CD14-positive monocyte (primary cell): ENCODE measurements at regions not wholly inside any gene's neighbourhood (a gene's known extent, or its start where the extent isn't known, plus 50 kb on each side); places are given as distances from the start of the nearest gene placed in this dataset.

Source experiments
- DNase-seq, 3 donors: peaks; one replicate each; pipeline ENCODE4 v3.0.0-alpha.2; 2011 to 2022
- H2AFZ ChIP-seq: 2 replicates; pipeline ENCODE4 v1.6.0; 2012; ENCODE audit warnings: mild to moderate bottlenecking, low read depth, low read length, inconsistent platforms; ENCODE audit not compliant: insufficient read depth, poor library complexity, severe bottlenecking
- H3K27ac ChIP-seq, 2 donors: 1 replicate in 1 of 2; 2 replicates in 1 of 2; pipeline ENCODE4 v1.5.1; 2012 to 2013; ENCODE audit warnings: low read length in 2 of 2, control low read depth in 1 of 2, inconsistent platforms in 1 of 2, low read depth in 1 of 2, mild to moderate bottlenecking in 1 of 2
- H3K27me3 ChIP-seq, 2 donors: one replicate each; pipeline versions ENCODE4 v1.6.0 to v1.6.1; 2011 to 2013; ENCODE audit warnings: low read length in 2 of 2; ENCODE audit not compliant: control insufficient read depth in 2 of 2, insufficient read depth in 2 of 2
- H3K36me3 ChIP-seq, 2 donors: replicated peaks in 1 of 2; 1 replicate in 1 of 2; 2 replicates in 1 of 2; pipeline versions ENCODE4 v1.5.1 to v1.6.1; 2012 to 2013; ENCODE audit warnings: low read length in 2 of 2, control low read depth in 1 of 2, inconsistent platforms in 1 of 2, mild to moderate bottlenecking in 1 of 2; ENCODE audit not compliant: insufficient read depth in 2 of 2, control insufficient read depth in 1 of 2
- H3K4me1 ChIP-seq, 2 donors: 1 replicate in 1 of 2; 2 replicates in 1 of 2; pipeline versions ENCODE4 v1.5.1 to v1.6.1; 2012 to 2013; ENCODE audit warnings: low read length in 2 of 2, control low read depth in 1 of 2, inconsistent platforms in 1 of 2, mild to moderate bottlenecking in 1 of 2, moderate library complexity in 1 of 2; ENCODE audit not compliant: insufficient read depth in 2 of 2, control insufficient read depth in 1 of 2
- H3K4me2 ChIP-seq: replicated peaks from 2 replicates; pipeline ENCODE3; 2012; ENCODE audit warnings: low read length, moderate library complexity, mild to moderate bottlenecking; ENCODE audit not compliant: poor library complexity, severe bottlenecking; ENCODE audit errors: extremely low read depth
- H3K4me3 ChIP-seq, 3 experiments: fragments of 200-600 bp in 1 of 3; sonication (generic) in 1 of 3; replicated peaks in 1 of 3; 1 replicate in 2 of 3; 2 replicates in 1 of 3; pipeline ENCODE4 v1.5.1; 2011 to 2013; ENCODE audit warnings: low read length in 3 of 3, mild to moderate bottlenecking in 3 of 3, control low read depth in 2 of 3, low read depth in 2 of 3, inconsistent platforms in 1 of 3, moderate library complexity in 1 of 3
- H3K79me2 ChIP-seq: 2 replicates; pipeline ENCODE4 v1.6.0; 2012; ENCODE audit warnings: mild to moderate bottlenecking, control low read depth, inconsistent platforms, low read length, moderate library complexity; ENCODE audit not compliant: insufficient read depth
- H3K9ac ChIP-seq: 2 replicates; pipeline ENCODE4 v1.6.0; 2017; ENCODE audit warnings: low read length, mild to moderate bottlenecking; ENCODE audit not compliant: insufficient read depth, poor library complexity, severe bottlenecking
- H3K9me3 ChIP-seq, 2 donors: replicated peaks in 1 of 2; 1 replicate in 1 of 2; 2 replicates in 1 of 2; pipeline versions ENCODE4 v1.5.1 to v1.6.1; 2012 to 2013; ENCODE audit warnings: low read length in 2 of 2, control low read depth in 1 of 2; ENCODE audit not compliant: control insufficient read depth in 1 of 2, insufficient read depth in 1 of 2
- H4K20me1 ChIP-seq: 2 replicates; pipeline ENCODE4 v1.6.0; 2012; ENCODE audit warnings: mild to moderate bottlenecking, low read length, control low read depth, moderate library complexity; ENCODE audit not compliant: insufficient read depth
- H3K27ac Mint-ChIP-seq, 7 donors: one replicate each; pipeline ENCODE4 v1.8.0; 2020; ENCODE audit warnings: mild to moderate bottlenecking in 7 of 7, mixed read lengths in 7 of 7, moderate library complexity in 6 of 7, inconsistent platforms in 2 of 7
- H3K27me3 Mint-ChIP-seq, 3 donors: one replicate each; pipeline ENCODE4 v1.8.0; 2021 to 2022; ENCODE audit warnings: low read depth in 3 of 3, mild to moderate bottlenecking in 3 of 3, mixed read lengths in 3 of 3, moderate library complexity in 3 of 3, inconsistent platforms in 1 of 3
- H3K36me3 Mint-ChIP-seq, 2 donors: one replicate each; pipeline ENCODE4 v1.8.0; 2020; ENCODE audit warnings: mixed read lengths in 2 of 2, inconsistent platforms in 1 of 2, mild to moderate bottlenecking in 1 of 2
- H3K4me1 Mint-ChIP-seq: one replicate; pipeline ENCODE4 v1.8.0; 2020; ENCODE audit warnings: mild to moderate bottlenecking, mixed read lengths
- H3K4me3 Mint-ChIP-seq, 2 donors: one replicate each; pipeline ENCODE4 v1.8.0; 2020; ENCODE audit warnings: mild to moderate bottlenecking in 2 of 2, mixed read lengths in 2 of 2, moderate library complexity in 1 of 2
- H3K9me3 Mint-ChIP-seq, 7 donors: one replicate each; pipeline ENCODE4 v1.8.0; 2020 to 2022; ENCODE audit warnings: mixed read lengths in 7 of 7, mild to moderate bottlenecking in 6 of 7, moderate library complexity in 6 of 7, inconsistent platforms in 2 of 7
- WGBS: methylation state at CpG from one replicate; pipeline ENCODE4 v1.1.5; 2013; ENCODE audit warnings: missing lambda C conversion rate; ENCODE audit not compliant: insufficient coverage; 5-methylcytosine and 5-hydroxymethylcytosine counted together
- intact Hi-C, 2 donors: fragments of 100-400 bp; cut with micrococcal nuclease; formaldehyde crosslinking; loops; one replicate each; pipeline versions ENCODE4 v1.15.0 to v1.15.1; 2023
- TF ChIP-seq, protein P1 (sequence below): fragments of 200-600 bp; IDR thresholded peaks from one replicate; pipeline ENCODE4 v1.8.0; 2022; ENCODE audit warnings: antibody characterized with exemption, mild to moderate bottlenecking

DNA sequence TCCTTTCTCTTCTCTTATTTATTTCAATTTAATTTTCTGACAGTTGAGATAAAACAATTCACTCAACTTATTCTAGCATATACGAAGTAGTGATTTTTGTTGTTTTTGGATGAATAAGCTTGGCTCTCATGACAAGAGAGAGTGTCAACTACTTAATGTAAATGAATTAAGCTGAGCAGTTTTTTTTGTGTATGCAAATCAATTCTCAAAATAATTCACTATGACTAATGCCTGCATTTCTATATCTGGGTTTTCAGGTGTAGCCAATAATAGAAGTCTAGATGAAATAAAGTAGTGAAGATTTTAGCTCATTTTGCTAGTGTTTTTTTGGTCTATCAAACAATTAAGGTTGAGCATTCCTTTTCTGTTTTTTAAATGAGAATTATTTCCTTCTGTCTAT is 1354.0 kb downstream of the CDH8 start:
- Histone ChIP-seq H3K4me1 (no peaks in the 10 kb centered on the region), H2AFZ (no peak overlapping the region), H4K20me1 (no peaks in the 10 kb centered on the region), H3K9me3 (peaks cover 0 to 7% of the 10 kb centered on the region in 2 donors), H3K79me2 (no peaks in the 10 kb centered on the region), H3K4me3 (no peak overlapping the region), H3K27ac (no peak overlapping the region), H3K9ac (no peak overlapping the region), H3K36me3 (no peaks in the 10 kb centered on the region), H3K27me3 (no peaks in the 10 kb centered on the region), H3K4me2 (no peak overlapping the region)
- Mint-ChIP-seq H3K4me3 (no peak overlapping the region), H3K27ac (no peak overlapping the region), H3K9me3 (peaks cover 0 to 11% (median 4%) of the 10 kb centered on the region in 7 donors), H3K27me3 (no peaks in the 10 kb centered on the region), H3K4me1 (no peaks in the 10 kb centered on the region), H3K36me3 (no peaks in the 10 kb centered on the region)
- no peak for DNase-seq
- no CpG with 5 or more reads among the region's 1 CpG for whole genome bisulfite sequencing
- TF ChIP-seq, protein P1, sequence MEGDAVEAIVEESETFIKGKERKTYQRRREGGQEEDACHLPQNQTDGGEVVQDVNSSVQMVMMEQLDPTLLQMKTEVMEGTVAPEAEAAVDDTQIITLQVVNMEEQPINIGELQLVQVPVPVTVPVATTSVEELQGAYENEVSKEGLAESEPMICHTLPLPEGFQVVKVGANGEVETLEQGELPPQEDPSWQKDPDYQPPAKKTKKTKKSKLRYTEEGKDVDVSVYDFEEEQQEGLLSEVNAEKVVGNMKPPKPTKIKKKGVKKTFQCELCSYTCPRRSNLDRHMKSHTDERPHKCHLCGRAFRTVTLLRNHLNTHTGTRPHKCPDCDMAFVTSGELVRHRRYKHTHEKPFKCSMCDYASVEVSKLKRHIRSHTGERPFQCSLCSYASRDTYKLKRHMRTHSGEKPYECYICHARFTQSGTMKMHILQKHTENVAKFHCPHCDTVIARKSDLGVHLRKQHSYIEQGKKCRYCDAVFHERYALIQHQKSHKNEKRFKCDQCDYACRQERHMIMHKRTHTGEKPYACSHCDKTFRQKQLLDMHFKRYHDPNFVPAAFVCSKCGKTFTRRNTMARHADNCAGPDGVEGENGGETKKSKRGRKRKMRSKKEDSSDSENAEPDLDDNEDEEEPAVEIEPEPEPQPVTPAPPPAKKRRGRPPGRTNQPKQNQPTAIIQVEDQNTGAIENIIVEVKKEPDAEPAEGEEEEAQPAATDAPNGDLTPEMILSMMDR: no peak
- intact Hi-C loops: no loop called here

DNA sequence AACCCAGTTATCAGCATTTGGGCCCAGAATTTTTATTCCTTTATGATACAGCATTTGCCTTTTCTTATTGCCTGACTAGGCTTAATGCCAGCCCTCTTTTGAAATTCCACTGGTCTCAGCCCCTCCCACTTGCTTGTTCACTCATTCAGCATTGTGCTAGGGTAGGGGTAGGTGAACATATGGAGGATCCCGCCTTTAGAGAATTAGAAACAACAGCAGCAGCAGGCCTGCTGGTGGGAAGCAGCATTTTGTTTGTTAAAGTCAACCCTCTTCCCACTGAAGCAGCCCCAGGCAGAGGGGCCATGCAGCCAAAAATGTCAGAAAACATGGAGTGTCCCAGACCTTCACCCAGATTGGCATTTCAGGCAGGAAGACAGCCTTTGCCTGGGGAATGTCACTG is 1355.2 kb downstream of the CDH8 start:
- no peaks in the 10 kb centered on the region for H4K20me1 ChIP-seq
- no peaks in the 10 kb centered on the region for H3K36me3 Mint-ChIP-seq
- H3K27ac ChIP-seq: no peak overlapping the region
- H3K9ac ChIP-seq: no peak overlapping the region
- no peak overlapping the region for H3K4me3 ChIP-seq
- H3K27me3 ChIP-seq: no peaks in the 10 kb centered on the region
- no peak overlapping the region for H3K4me3 Mint-ChIP-seq
- no peaks in the 10 kb centered on the region for H3K9me3 ChIP-seq
- WGBS: no CpG with 5 or more reads among the region's 1 CpG
- TF ChIP-seq, protein P1: no peak
- H3K27me3 Mint-ChIP-seq: no peaks in the 10 kb centered on the region
- no peak for DNase-seq
- no peaks in the 10 kb centered on the region for H3K4me1 ChIP-seq
- H3K9me3 Mint-ChIP-seq: peaks cover 0 to 9% (median 1%) of the 10 kb centered on the region in 7 donors
- no peaks in the 10 kb centered on the region for H3K79me2 ChIP-seq
- H2AFZ ChIP-seq: no peak overlapping the region
- H3K36me3 ChIP-seq: no peaks in the 10 kb centered on the region
- no peak overlapping the region for H3K4me2 ChIP-seq
- peak overlapping the region in 1 of 7 donors; percentile 31 for H3K27ac Mint-ChIP-seq
- intact Hi-C loops: no loop called here
- no peaks in the 10 kb centered on the region for H3K4me1 Mint-ChIP-seq
